ENCODE measurements at regions not wholly inside any gene's neighbourhood (a gene's known extent, or its start where the extent isn't known, plus 50 kb on each side); places are given as distances from the start of the nearest gene placed in this dataset.

DNA sequence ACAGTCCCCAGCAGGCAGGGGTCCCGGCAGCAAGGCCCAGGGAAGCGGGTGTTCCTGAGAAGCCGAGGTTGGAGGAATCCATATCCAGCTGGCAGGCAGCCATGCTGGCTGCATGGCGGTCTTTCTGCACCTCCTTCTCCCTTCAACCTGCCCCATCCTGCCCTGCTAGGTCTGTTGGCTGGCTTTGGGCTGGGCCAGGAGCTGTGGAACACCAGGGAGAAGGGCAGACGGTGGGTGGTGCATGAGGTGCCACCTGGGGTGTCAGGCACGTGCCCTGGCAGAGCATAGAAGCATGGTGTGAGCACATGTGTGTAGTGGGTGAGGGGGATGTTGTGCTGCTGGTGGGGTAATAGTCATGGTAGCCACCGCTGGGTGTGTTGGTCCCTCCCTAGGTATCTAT lies 150.1 kb downstream of the PJA1 start:
- Histone ChIP-seq H3K27ac (peak overlapping the region; percentile 26), H3K36me3 (no peaks in the 10 kb centered on the region), H3K4me3 (no peak overlapping the region), H3K27me3 (no peaks in the 10 kb centered on the region), H3K4me1 (peaks cover 16% of the 10 kb centered on the region), H3K9me3 (no peaks in the 10 kb centered on the region)
- DNase-seq (ENCODE audit: extremely low spot score in 2 of 2), result peak; percentile 85 to 96
- intact Hi-C loops (cut with DNase I), result no loop called here
- no peak for TF ChIP-seq POLR2A (IDR thresholded peaks at IDR 0.05)
- TF ChIP-seq, protein P1, sequence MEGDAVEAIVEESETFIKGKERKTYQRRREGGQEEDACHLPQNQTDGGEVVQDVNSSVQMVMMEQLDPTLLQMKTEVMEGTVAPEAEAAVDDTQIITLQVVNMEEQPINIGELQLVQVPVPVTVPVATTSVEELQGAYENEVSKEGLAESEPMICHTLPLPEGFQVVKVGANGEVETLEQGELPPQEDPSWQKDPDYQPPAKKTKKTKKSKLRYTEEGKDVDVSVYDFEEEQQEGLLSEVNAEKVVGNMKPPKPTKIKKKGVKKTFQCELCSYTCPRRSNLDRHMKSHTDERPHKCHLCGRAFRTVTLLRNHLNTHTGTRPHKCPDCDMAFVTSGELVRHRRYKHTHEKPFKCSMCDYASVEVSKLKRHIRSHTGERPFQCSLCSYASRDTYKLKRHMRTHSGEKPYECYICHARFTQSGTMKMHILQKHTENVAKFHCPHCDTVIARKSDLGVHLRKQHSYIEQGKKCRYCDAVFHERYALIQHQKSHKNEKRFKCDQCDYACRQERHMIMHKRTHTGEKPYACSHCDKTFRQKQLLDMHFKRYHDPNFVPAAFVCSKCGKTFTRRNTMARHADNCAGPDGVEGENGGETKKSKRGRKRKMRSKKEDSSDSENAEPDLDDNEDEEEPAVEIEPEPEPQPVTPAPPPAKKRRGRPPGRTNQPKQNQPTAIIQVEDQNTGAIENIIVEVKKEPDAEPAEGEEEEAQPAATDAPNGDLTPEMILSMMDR (IDR thresholded peaks at IDR 0.05), result no peak
- TF ChIP-seq POLR2AphosphoS5 (IDR thresholded peaks at IDR 0.05; ENCODE audit: insufficient read depth in 1 of 2, low read depth in 1 of 2), result no peak

DNA sequence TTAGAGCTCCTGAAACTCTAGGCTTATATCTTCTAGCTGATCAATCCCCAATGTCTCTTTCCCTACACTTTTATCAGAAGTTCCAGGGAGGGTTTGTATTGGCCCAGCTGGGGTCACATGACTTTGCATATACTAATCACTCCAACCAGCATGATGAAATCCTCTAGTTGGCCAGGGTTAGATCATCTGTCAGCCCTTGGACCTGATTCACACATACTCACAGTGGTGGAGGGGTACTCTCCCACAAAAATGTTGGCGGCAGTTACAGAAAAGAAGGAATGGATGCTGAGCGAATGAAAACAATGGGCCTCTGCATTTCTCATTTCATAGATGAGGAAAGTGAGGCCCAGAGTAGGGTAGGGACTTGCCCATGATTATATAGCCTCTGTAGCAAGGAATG lies 151.1 kb downstream of the PJA1 start:
- Histone ChIP-seq H3K9me3 (no peaks in the 10 kb centered on the region), H3K27me3 (no peaks in the 10 kb centered on the region), H3K4me3 (no peak overlapping the region), H3K27ac (no peak overlapping the region), H3K4me1 (peaks cover 16% of the 10 kb centered on the region), H3K36me3 (no peaks in the 10 kb centered on the region)
- peak; percentile 7 to 67 for DNase-seq (ENCODE audit: extremely low spot score in 2 of 2)
- TF ChIP-seq POLR2AphosphoS5 (IDR thresholded peaks at IDR 0.05; ENCODE audit: insufficient read depth in 1 of 2, low read depth in 1 of 2) (no peak), POLR2A (IDR thresholded peaks at IDR 0.05) (no peak)
- TF ChIP-seq, protein P1 (IDR thresholded peaks at IDR 0.05), result no peak
- intact Hi-C loops (cut with DNase I), result no loop called here

DNA sequence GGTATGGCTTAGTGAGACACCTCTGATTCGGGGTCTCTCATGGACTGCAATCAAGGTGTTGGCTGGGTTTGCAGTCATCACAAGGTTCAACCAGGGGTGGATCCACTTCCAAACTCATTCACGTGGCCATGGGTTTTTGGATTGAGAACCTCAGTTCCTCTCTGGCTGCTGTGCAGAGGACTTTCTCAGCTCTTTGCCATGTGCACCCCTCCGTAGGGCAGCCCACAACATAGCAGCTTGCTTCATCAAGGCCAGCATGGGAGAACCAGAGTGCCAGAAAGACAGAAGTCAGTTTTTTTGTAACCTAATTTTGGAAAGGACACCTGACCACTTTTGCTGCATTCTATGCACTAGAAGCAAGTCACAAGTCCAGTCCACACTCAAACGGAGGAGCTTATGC lies 154.9 kb downstream of the PJA1 start:
- no peak overlapping the region for H3K27ac ChIP-seq
- H3K27me3 ChIP-seq, result no peaks in the 10 kb centered on the region
- no peaks in the 10 kb centered on the region for H3K36me3 ChIP-seq
- intact Hi-C loops (cut with DNase I), result no loop called here
- peaks cover 11% of the 10 kb centered on the region for H3K4me1 ChIP-seq
- TF ChIP-seq POLR2A (IDR thresholded peaks at IDR 0.05) (no peak), POLR2AphosphoS5 (IDR thresholded peaks at IDR 0.05; ENCODE audit: insufficient read depth in 1 of 2, low read depth in 1 of 2) (no peak)
- TF ChIP-seq, protein P1 (IDR thresholded peaks at IDR 0.05), result no peak
- no peak overlapping the region for H3K4me3 ChIP-seq
- peak; percentile 22 to 64 for DNase-seq (ENCODE audit: extremely low spot score in 2 of 2)
- H3K9me3 ChIP-seq, result no peaks in the 10 kb centered on the region

DNA sequence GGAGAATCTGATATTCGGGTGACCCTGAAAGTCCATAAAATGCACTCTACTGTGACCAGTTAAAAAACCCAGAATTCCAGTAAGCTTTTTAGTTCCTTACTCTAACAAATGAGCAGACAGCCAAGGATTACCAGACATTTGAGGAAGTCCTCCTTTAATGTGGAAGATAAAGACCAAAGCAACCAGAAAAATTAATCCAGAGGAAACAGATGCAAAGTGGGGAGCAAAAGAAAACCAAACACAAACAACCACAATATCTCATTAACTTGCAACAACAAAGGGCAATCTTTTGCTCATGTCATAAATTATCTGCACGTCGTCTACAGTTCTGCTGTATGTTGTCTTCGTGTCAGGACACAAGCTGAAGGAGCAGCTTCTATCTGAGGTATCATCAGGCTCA lies 164.4 kb downstream of the PJA1 start:
- intact Hi-C loops (cut with DNase I), result no loop called here
- H3K4me1 ChIP-seq, result peaks cover 6% of the 10 kb centered on the region
- no peak overlapping the region for H3K4me3 ChIP-seq
- no peak overlapping the region for H3K27ac ChIP-seq
- no peaks in the 10 kb centered on the region for H3K27me3 ChIP-seq
- H3K9me3 ChIP-seq, result no peaks in the 10 kb centered on the region
- TF ChIP-seq, protein P1 (IDR thresholded peaks at IDR 0.05), result no peak
- no peak for TF ChIP-seq POLR2AphosphoS5 (IDR thresholded peaks at IDR 0.05; ENCODE audit: insufficient read depth in 1 of 2, low read depth in 1 of 2)
- no peaks in the 10 kb centered on the region for H3K36me3 ChIP-seq
- DNase-seq (ENCODE audit: extremely low spot score in 2 of 2), result no peak

DNA sequence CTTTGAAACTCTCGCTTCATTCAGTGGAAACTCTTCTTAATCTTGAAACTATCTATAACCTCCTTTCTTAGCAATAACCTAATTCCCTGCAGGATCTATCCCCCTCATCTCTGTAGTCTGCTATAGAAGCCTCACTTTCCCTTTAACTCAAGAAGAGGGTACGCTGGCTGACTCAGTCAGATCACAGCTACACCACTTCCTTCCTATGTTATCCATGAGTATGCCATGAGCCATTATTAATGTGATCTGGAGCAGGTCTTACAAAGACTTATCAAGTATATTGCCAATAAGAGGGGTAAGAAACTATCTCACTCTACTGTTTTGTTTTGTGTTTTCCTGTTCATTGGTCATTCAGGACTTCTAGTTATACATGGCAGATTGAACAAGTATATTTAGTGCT lies 165.3 kb downstream of the PJA1 start:
- no peaks in the 10 kb centered on the region for H3K9me3 ChIP-seq
- peaks cover 15% of the 10 kb centered on the region for H3K4me1 ChIP-seq
- intact Hi-C loops (cut with DNase I), result no loop called here
- no peaks in the 10 kb centered on the region for H3K27me3 ChIP-seq
- H3K4me3 ChIP-seq, result no peak overlapping the region
- no peaks in the 10 kb centered on the region for H3K36me3 ChIP-seq
- no peak for DNase-seq (ENCODE audit: extremely low spot score in 2 of 2)
- TF ChIP-seq, protein P1 (IDR thresholded peaks at IDR 0.05), result no peak
- TF ChIP-seq POLR2AphosphoS5 (IDR thresholded peaks at IDR 0.05; ENCODE audit: insufficient read depth in 1 of 2, low read depth in 1 of 2), result no peak
- TF ChIP-seq POLR2A (IDR thresholded peaks at IDR 0.05), result no peak
- H3K27ac ChIP-seq, result no peak overlapping the region
